Breast epithelium (tissue), 4 donors: ENCODE measurements at regions not wholly inside any gene's neighbourhood (a gene's known extent, or its start where the extent isn't known, plus 50 kb on each side); places are given as distances from the start of the nearest gene placed in this dataset.

ENCODE experiments used
- DNase-seq, 2 donors: peaks; one replicate each; pipeline ENCODE4 v3.0.0-alpha.2; 2019; ENCODE audit warnings: low spot score in 2 of 2
- H3K27ac ChIP-seq, 2 donors: fragments of 200-600 bp; sonication (generic) in 1 of 2; one replicate each; pipeline ENCODE4 v1.5.1; 2016 to 2019; ENCODE audit warnings: mild to moderate bottlenecking in 1 of 2
- H3K27me3 ChIP-seq, 2 donors: fragments of 200-600 bp; sonication (generic) in 1 of 2; one replicate each; pipeline versions ENCODE4 v1.5.1 to v1.6.0; 2017 to 2019; ENCODE audit warnings: control low read depth in 1 of 2, mild to moderate bottlenecking in 1 of 2
- H3K36me3 ChIP-seq: fragments of 200-600 bp; one replicate; pipeline ENCODE4 v1.5.1; 2019
- H3K4me1 ChIP-seq, 2 donors: fragments of 200-600 bp; sonication (generic); one replicate each; pipeline ENCODE4 v1.5.1; 2016 to 2019; ENCODE audit warnings: control low read depth in 1 of 2
- H3K4me3 ChIP-seq, 3 donors: fragments of 200-600 bp; sonication (generic); 1 replicate in 2 of 3; 2 replicates in 1 of 3; pipeline ENCODE4 v1.5.1; 2016 to 2019; ENCODE audit warnings: mild to moderate bottlenecking in 3 of 3, moderate library complexity in 2 of 3
- H3K9me3 ChIP-seq, 2 donors: fragments of 200-600 bp; sonication (generic) in 1 of 2; one replicate each; pipeline ENCODE4 v1.5.1; 2016 to 2019; ENCODE audit warnings: control low read depth in 1 of 2
- POLR2A ChIP-seq: fragments of 450-650 bp; IDR thresholded peaks from one replicate; pipeline ENCODE4 v1.6.1; 2016; ENCODE audit warnings: antibody characterized with exemption, mild to moderate bottlenecking, moderate library complexity
- POLR2AphosphoS5 ChIP-seq, 3 donors: sonication (generic); formaldehyde crosslinking; IDR thresholded peaks; one replicate each; pipeline ENCODE4 v1.6.1; 2017; ENCODE audit warnings: antibody characterized with exemption in 3 of 3
- intact Hi-C: fragments of 100-400 bp; cut with DNase I; formaldehyde crosslinking; loops from one replicate; pipeline ENCODE4 v1.15.1; 2023; ENCODE audit warnings: low total_unique reads
- TF ChIP-seq, protein P1 (sequence below), 3 donors: fragments of 450-650 bp; IDR thresholded peaks; one replicate each; pipeline ENCODE4 v1.5.1; 2016 to 2017; ENCODE audit warnings: antibody characterized with exemption in 3 of 3, mild to moderate bottlenecking in 3 of 3, moderate library complexity in 3 of 3

GRCh38 chrX:20988804-20989203 lies 385.4 kb upstream of the CNKSR2 start:
- H3K27ac ChIP-seq = no peak overlapping the region
- DNase-seq = no peak
- intact Hi-C loops = no loop called here
- H3K9me3 ChIP-seq = no peaks in the 10 kb centered on the region
- no peaks in the 10 kb centered on the region for H3K36me3 ChIP-seq
- no peaks in the 10 kb centered on the region for H3K27me3 ChIP-seq
- no peak overlapping the region for H3K4me3 ChIP-seq
- TF ChIP-seq POLR2A = no peak
- TF ChIP-seq, protein P1, sequence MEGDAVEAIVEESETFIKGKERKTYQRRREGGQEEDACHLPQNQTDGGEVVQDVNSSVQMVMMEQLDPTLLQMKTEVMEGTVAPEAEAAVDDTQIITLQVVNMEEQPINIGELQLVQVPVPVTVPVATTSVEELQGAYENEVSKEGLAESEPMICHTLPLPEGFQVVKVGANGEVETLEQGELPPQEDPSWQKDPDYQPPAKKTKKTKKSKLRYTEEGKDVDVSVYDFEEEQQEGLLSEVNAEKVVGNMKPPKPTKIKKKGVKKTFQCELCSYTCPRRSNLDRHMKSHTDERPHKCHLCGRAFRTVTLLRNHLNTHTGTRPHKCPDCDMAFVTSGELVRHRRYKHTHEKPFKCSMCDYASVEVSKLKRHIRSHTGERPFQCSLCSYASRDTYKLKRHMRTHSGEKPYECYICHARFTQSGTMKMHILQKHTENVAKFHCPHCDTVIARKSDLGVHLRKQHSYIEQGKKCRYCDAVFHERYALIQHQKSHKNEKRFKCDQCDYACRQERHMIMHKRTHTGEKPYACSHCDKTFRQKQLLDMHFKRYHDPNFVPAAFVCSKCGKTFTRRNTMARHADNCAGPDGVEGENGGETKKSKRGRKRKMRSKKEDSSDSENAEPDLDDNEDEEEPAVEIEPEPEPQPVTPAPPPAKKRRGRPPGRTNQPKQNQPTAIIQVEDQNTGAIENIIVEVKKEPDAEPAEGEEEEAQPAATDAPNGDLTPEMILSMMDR (IDR thresholded peaks at IDR 0.05) = no peak
- TF ChIP-seq POLR2AphosphoS5 (IDR thresholded peaks at IDR 0.05) = no peak
- H3K4me1 ChIP-seq = no peaks in the 10 kb centered on the region

- Histone ChIP-seq H3K4me1 (no peaks in the 10 kb centered on the region), H3K27ac (no peak overlapping the region), H3K27me3 (no peaks in the 10 kb centered on the region), H3K36me3 (no peaks in the 10 kb centered on the region), H3K4me3 (no peak overlapping the region), H3K9me3 (no peaks in the 10 kb centered on the region)
- TF ChIP-seq, protein P1 (IDR thresholded peaks at IDR 0.05) = no peak
- TF ChIP-seq POLR2AphosphoS5 (IDR thresholded peaks at IDR 0.05) (no peak), POLR2A (no peak)
- intact Hi-C loops = no loop called here
- DNase-seq = no peak
Measured at GRCh38 chrX:20988118-20988517, 386.1 kb upstream of the CNKSR2 start.

DNA sequence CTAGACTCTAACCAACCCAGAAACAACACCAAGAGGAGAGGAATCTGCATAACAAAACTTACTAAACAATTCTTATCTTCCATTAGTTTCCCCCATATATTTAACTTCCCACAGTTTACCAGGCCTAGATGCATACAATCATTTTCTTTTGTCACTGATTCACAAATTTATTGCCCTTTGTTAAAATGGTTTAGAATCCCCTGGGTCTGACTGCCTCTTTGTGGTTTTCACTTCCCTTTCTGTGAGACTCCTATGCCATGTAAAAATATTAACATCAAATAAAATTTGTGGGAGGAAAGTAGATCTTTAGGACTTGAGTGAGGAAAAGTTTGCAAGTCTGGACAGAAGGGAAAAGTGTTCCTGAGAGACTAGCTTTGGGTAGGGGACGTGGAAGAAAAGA lies 393.8 kb upstream of the CNKSR2 start:
- Histone ChIP-seq H3K4me3 (no peak overlapping the region), H3K27ac (no peak overlapping the region), H3K9me3 (no peaks in the 10 kb centered on the region), H3K4me1 (no peaks in the 10 kb centered on the region), H3K27me3 (peaks cover 0 to 12% of the 10 kb centered on the region in 2 donors), H3K36me3 (no peaks in the 10 kb centered on the region)
- TF ChIP-seq POLR2AphosphoS5 (IDR thresholded peaks at IDR 0.05) = no peak
- TF ChIP-seq, protein P1 (IDR thresholded peaks at IDR 0.05) = no peak
- TF ChIP-seq POLR2A = no peak
- intact Hi-C loops = no loop called here
- no peak for DNase-seq

DNA sequence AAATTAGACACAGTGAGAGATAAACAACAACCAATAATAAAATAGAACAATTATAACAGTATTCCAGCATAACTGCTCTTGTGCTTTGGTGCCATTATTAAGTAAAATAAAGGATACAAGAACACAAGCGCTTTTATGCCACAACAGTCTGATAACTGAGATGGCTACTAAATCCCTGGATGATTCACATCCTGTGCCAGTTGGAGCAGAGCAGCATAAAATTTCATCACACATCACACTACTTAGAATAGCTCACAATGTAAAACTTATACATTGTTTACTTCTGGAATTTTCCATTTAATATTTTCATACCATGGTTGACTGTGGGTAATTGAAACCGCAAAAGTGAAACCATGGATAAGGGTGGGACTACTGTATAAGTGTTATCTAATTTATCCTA lies 399.9 kb upstream of the CNKSR2 start:
- Histone ChIP-seq H3K9me3 (no peaks in the 10 kb centered on the region), H3K27ac (no peak overlapping the region), H3K4me1 (no peaks in the 10 kb centered on the region), H3K27me3 (peaks cover 0 to 11% of the 10 kb centered on the region in 2 donors), H3K4me3 (no peak overlapping the region), H3K36me3 (no peaks in the 10 kb centered on the region)
- TF ChIP-seq POLR2AphosphoS5 (IDR thresholded peaks at IDR 0.05) (no peak), POLR2A (no peak)
- TF ChIP-seq, protein P1 (IDR thresholded peaks at IDR 0.05) = no peak
- DNase-seq = no peak
- intact Hi-C loops = no loop called here

DNA sequence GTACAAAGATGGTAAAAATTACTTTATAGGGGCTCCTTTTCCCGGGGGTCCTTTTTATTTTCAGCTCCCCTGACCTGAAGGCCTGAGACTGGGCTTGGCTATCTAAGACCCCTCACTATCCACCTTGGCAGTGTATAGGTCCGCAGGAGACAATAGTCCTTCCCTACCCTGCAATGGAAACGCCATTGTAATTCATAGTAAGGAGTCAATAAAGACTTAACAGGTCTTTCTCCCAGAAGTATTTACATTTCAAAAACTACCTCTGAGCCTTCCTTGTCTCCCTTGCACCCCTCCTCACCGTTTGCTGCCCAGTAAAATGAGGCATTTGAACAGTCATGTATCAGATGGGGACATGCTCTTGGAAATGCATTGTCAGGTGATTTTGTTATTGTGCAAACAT lies 401.2 kb upstream of the CNKSR2 start:
- DNase-seq = no peak
- H3K4me3 ChIP-seq = no peak overlapping the region
- intact Hi-C loops = no loop called here

More for the DNA sequence above, 401.2 kb upstream of the CNKSR2 start:
- TF ChIP-seq, protein P1 (IDR thresholded peaks at IDR 0.05) = no peak
- TF ChIP-seq POLR2AphosphoS5 (IDR thresholded peaks at IDR 0.05) (no peak), POLR2A (no peak)
- Histone ChIP-seq H3K9me3 (no peaks in the 10 kb centered on the region), H3K36me3 (no peaks in the 10 kb centered on the region), H3K4me1 (no peaks in the 10 kb centered on the region), H3K27me3 (peaks cover 0 to 10% of the 10 kb centered on the region in 2 donors), H3K27ac (no peak overlapping the region)
